ENCODE measurements at regions not wholly inside any gene's neighbourhood (a gene's known extent, or its start where the extent isn't known, plus 50 kb on each side); places are given as distances from the start of the nearest gene placed in this dataset.

- no peaks in the 10 kb centered on the region for H3K27me3 ChIP-seq (ENCODE audit: control insufficient read depth in 1 of 2, insufficient read depth in 1 of 2, low read length in 2 of 2)
- WGBS = 100% methylated on average over 2 of the region's 2 CpGs
- H3K36me3 ChIP-seq (ENCODE audit: control insufficient read depth in 1 of 2, insufficient read depth in 2 of 2, low read depth in 1 of 2, low read length in 2 of 2) = no peaks in the 10 kb centered on the region
- no peak overlapping the region for H3K4me2 ChIP-seq (ENCODE audit: low read length, poor library complexity, severe bottlenecking)
- H4K91ac ChIP-seq (ENCODE audit: low read length) = no peak overlapping the region
- H3K9me3 ChIP-seq (ENCODE audit: control insufficient read depth, low read length) = no peaks in the 10 kb centered on the region
- H3K14ac ChIP-seq (ENCODE audit: low read length in 2 of 2) = no peak overlapping the region
- H2AFZ ChIP-seq (ENCODE audit: low read depth, low read length) = no peak overlapping the region
- no peak overlapping the region for H3K18ac ChIP-seq (ENCODE audit: low read depth in 1 of 2, low read length in 2 of 2)
- no peak overlapping the region for H2BK15ac ChIP-seq (ENCODE audit: low read depth, poor library complexity, severe bottlenecking)
- no peaks in the 10 kb centered on the region for H3K79me1 ChIP-seq (replicated peaks; ENCODE audit: low read length, poor library complexity, severe bottlenecking)
- H3K4ac ChIP-seq (ENCODE audit: low read depth in 1 of 2, low read length in 2 of 2) = no peak overlapping the region
- H2BK120ac ChIP-seq (ENCODE audit: low read depth, low read length) = no peak overlapping the region
- no peak overlapping the region for H2BK5ac ChIP-seq (ENCODE audit: low read depth, low read length, poor library complexity, severe bottlenecking)
- H4K8ac ChIP-seq (ENCODE audit: low read length) = no peak overlapping the region
- H3K4me3 ChIP-seq (ENCODE audit: insufficient read depth in 1 of 2, low read depth in 1 of 2, low read length in 2 of 2) = no peak overlapping the region
- H2AK5ac ChIP-seq (ENCODE audit: low read length, severe bottlenecking) = no peak overlapping the region
- no peak for DNase-seq
- no peaks in the 10 kb centered on the region for H3K4me1 ChIP-seq (ENCODE audit: control insufficient read depth, insufficient read depth, low read depth, low read length)
- H3K23ac ChIP-seq (ENCODE audit: low read length in 2 of 2) = no peak overlapping the region
- no peak overlapping the region for H3K27ac ChIP-seq (ENCODE audit: low read length, poor library complexity, severe bottlenecking)
- H3K9ac ChIP-seq (ENCODE audit: low read length) = no peak overlapping the region
- H2BK12ac ChIP-seq (ENCODE audit: low read length in 2 of 2) = no peak overlapping the region
These were observed 589.9 kb upstream of the GNPDA2 start for GRCh38 chr4:45316257-45316656.

- no peak overlapping the region for H2BK5ac ChIP-seq (ENCODE audit: low read depth, low read length, poor library complexity, severe bottlenecking)
- DNase-seq = no peak
- H3K4ac ChIP-seq (ENCODE audit: low read depth in 1 of 2, low read length in 2 of 2) = no peak overlapping the region
- no CpG with 5 or more reads among the region's 1 CpG for WGBS
- H2AFZ ChIP-seq (ENCODE audit: low read depth, low read length) = no peak overlapping the region
- H2BK12ac ChIP-seq (ENCODE audit: low read length in 2 of 2) = no peak overlapping the region
- no peaks in the 10 kb centered on the region for H3K27me3 ChIP-seq (ENCODE audit: control insufficient read depth in 1 of 2, insufficient read depth in 1 of 2, low read length in 2 of 2)
- no peak overlapping the region for H3K4me3 ChIP-seq (ENCODE audit: insufficient read depth in 1 of 2, low read depth in 1 of 2, low read length in 2 of 2)
- no peaks in the 10 kb centered on the region for H3K4me1 ChIP-seq (ENCODE audit: control insufficient read depth, insufficient read depth, low read depth, low read length)
- no peaks in the 10 kb centered on the region for H3K36me3 ChIP-seq (ENCODE audit: control insufficient read depth in 1 of 2, insufficient read depth in 2 of 2, low read depth in 1 of 2, low read length in 2 of 2)
- H2BK15ac ChIP-seq (ENCODE audit: low read depth, poor library complexity, severe bottlenecking) = no peak overlapping the region
- no peak overlapping the region for H2AK5ac ChIP-seq (ENCODE audit: low read length, severe bottlenecking)
- no peak overlapping the region for H3K14ac ChIP-seq (ENCODE audit: low read length in 2 of 2)
- H4K91ac ChIP-seq (ENCODE audit: low read length) = no peak overlapping the region
- no peak overlapping the region for H4K8ac ChIP-seq (ENCODE audit: low read length)
- no peak overlapping the region for H3K18ac ChIP-seq (ENCODE audit: low read depth in 1 of 2, low read length in 2 of 2)
- H2BK120ac ChIP-seq (ENCODE audit: low read depth, low read length) = no peak overlapping the region
- H3K4me2 ChIP-seq (ENCODE audit: low read length, poor library complexity, severe bottlenecking) = no peak overlapping the region
- H3K9ac ChIP-seq (ENCODE audit: low read length) = no peak overlapping the region
- no peak overlapping the region for H3K23ac ChIP-seq (ENCODE audit: low read length in 2 of 2)
- no peak overlapping the region for H3K27ac ChIP-seq (ENCODE audit: low read length, poor library complexity, severe bottlenecking)
- H3K9me3 ChIP-seq (ENCODE audit: control insufficient read depth, low read length) = peaks cover 4% of the 10 kb centered on the region
- H3K79me1 ChIP-seq (replicated peaks; ENCODE audit: low read length, poor library complexity, severe bottlenecking) = no peaks in the 10 kb centered on the region
These were observed 576.5 kb upstream of the GNPDA2 start for GRCh38 chr4:45302828-45303227.

GRCh38 chr4:45294464-45294863 is 568.1 kb upstream of the GNPDA2 start:
- no peaks in the 10 kb centered on the region for H3K79me1 ChIP-seq (replicated peaks; ENCODE audit: low read length, poor library complexity, severe bottlenecking)
- no peak overlapping the region for H3K4me2 ChIP-seq (ENCODE audit: low read length, poor library complexity, severe bottlenecking)
- H3K9me3 ChIP-seq (ENCODE audit: control insufficient read depth, low read length) = no peaks in the 10 kb centered on the region
- no peak overlapping the region for H3K4me3 ChIP-seq (ENCODE audit: insufficient read depth in 1 of 2, low read depth in 1 of 2, low read length in 2 of 2)
- H3K9ac ChIP-seq (ENCODE audit: low read length) = no peak overlapping the region
- no peak overlapping the region for H2BK12ac ChIP-seq (ENCODE audit: low read length in 2 of 2)
- no peak overlapping the region for H3K18ac ChIP-seq (ENCODE audit: low read depth in 1 of 2, low read length in 2 of 2)
- DNase-seq = no peak
- no peak overlapping the region for H2AFZ ChIP-seq (ENCODE audit: low read depth, low read length)
- no peak overlapping the region for H4K8ac ChIP-seq (ENCODE audit: low read length)
- H3K23ac ChIP-seq (ENCODE audit: low read length in 2 of 2) = no peak overlapping the region
- H3K27ac ChIP-seq (ENCODE audit: low read length, poor library complexity, severe bottlenecking) = no peak overlapping the region
- no peak overlapping the region for H2BK15ac ChIP-seq (ENCODE audit: low read depth, poor library complexity, severe bottlenecking)
- no peaks in the 10 kb centered on the region for H3K27me3 ChIP-seq (ENCODE audit: control insufficient read depth in 1 of 2, insufficient read depth in 1 of 2, low read length in 2 of 2)
- H3K4ac ChIP-seq (ENCODE audit: low read depth in 1 of 2, low read length in 2 of 2) = no peak overlapping the region
- H2BK5ac ChIP-seq (ENCODE audit: low read depth, low read length, poor library complexity, severe bottlenecking) = no peak overlapping the region
- no peaks in the 10 kb centered on the region for H3K36me3 ChIP-seq (ENCODE audit: control insufficient read depth in 1 of 2, insufficient read depth in 2 of 2, low read depth in 1 of 2, low read length in 2 of 2)
- WGBS = 40% methylated on average over 1 of the region's 1 CpG
- no peaks in the 10 kb centered on the region for H3K4me1 ChIP-seq (ENCODE audit: control insufficient read depth, insufficient read depth, low read depth, low read length)
- no peak overlapping the region for H2BK120ac ChIP-seq (ENCODE audit: low read depth, low read length)
- H2AK5ac ChIP-seq (ENCODE audit: low read length, severe bottlenecking) = no peak overlapping the region
- H3K14ac ChIP-seq (ENCODE audit: low read length in 2 of 2) = no peak overlapping the region
- H4K91ac ChIP-seq (ENCODE audit: low read length) = no peak overlapping the region

GRCh38 chr4:45293335-45293734 is 567.0 kb upstream of the GNPDA2 start:
- no peaks in the 10 kb centered on the region for H3K27me3 ChIP-seq (ENCODE audit: control insufficient read depth in 1 of 2, insufficient read depth in 1 of 2, low read length in 2 of 2)
- H3K14ac ChIP-seq (ENCODE audit: low read length in 2 of 2) = no peak overlapping the region
- no peaks in the 10 kb centered on the region for H3K79me1 ChIP-seq (replicated peaks; ENCODE audit: low read length, poor library complexity, severe bottlenecking)
- no peak overlapping the region for H3K18ac ChIP-seq (ENCODE audit: low read depth in 1 of 2, low read length in 2 of 2)
- no peak overlapping the region for H2AFZ ChIP-seq (ENCODE audit: low read depth, low read length)
- no peaks in the 10 kb centered on the region for H3K9me3 ChIP-seq (ENCODE audit: control insufficient read depth, low read length)
- H3K4ac ChIP-seq (ENCODE audit: low read depth in 1 of 2, low read length in 2 of 2) = no peak overlapping the region
- no peak overlapping the region for H2BK120ac ChIP-seq (ENCODE audit: low read depth, low read length)
- no peak overlapping the region for H2BK5ac ChIP-seq (ENCODE audit: low read depth, low read length, poor library complexity, severe bottlenecking)
- DNase-seq = no peak
- H3K27ac ChIP-seq (ENCODE audit: low read length, poor library complexity, severe bottlenecking) = no peak overlapping the region
- H3K36me3 ChIP-seq (ENCODE audit: control insufficient read depth in 1 of 2, insufficient read depth in 2 of 2, low read depth in 1 of 2, low read length in 2 of 2) = no peaks in the 10 kb centered on the region
- 83% methylated on average over 6 of the region's 6 CpGs for WGBS
- peak overlapping the region in 1 of 2 experiments; percentile 12 for H3K4me3 ChIP-seq (ENCODE audit: insufficient read depth in 1 of 2, low read depth in 1 of 2, low read length in 2 of 2)
- no peak overlapping the region for H2BK12ac ChIP-seq (ENCODE audit: low read length in 2 of 2)
- H3K4me2 ChIP-seq (ENCODE audit: low read length, poor library complexity, severe bottlenecking) = no peak overlapping the region
- H4K91ac ChIP-seq (ENCODE audit: low read length) = no peak overlapping the region
- H3K4me1 ChIP-seq (ENCODE audit: control insufficient read depth, insufficient read depth, low read depth, low read length) = no peaks in the 10 kb centered on the region
- H4K8ac ChIP-seq (ENCODE audit: low read length) = no peak overlapping the region
- no peak overlapping the region for H2BK15ac ChIP-seq (ENCODE audit: low read depth, poor library complexity, severe bottlenecking)
- no peak overlapping the region for H2AK5ac ChIP-seq (ENCODE audit: low read length, severe bottlenecking)
- H3K23ac ChIP-seq (ENCODE audit: low read length in 2 of 2) = no peak overlapping the region
- H3K9ac ChIP-seq (ENCODE audit: low read length) = no peak overlapping the region

All from mesenchymal stem cell (in vitro differentiated cells and primary cell).